GM18870 (cell line): ENCODE measurements at regions not wholly inside any gene's neighbourhood (a gene's known extent, or its start where the extent isn't known, plus 50 kb on each side); places are given as distances from the start of the nearest gene placed in this dataset.
"Not testable (repeated sequence)": the region's sequence is repeated elsewhere in the genome, so short reads cannot be mapped to it uniquely, and the experiment has no call there.

ENCODE experiments used
- ATAC-seq: cut with Tn5 transposase; IDR thresholded peaks from one replicate; pipeline ENCODE4 v1.9.1; 2021; ENCODE audit warnings: moderate library complexity; ENCODE audit not compliant: unreplicated experiment

- no peak for ATAC-seq
Measured at GRCh38 chrX:108892501-108892900, 156.1 kb upstream of the IRS4 start.

- no peak for ATAC-seq
Measured at GRCh38 chrX:108875548-108875947, 139.2 kb upstream of the IRS4 start.

- not testable (repeated sequence) for ATAC-seq
Measured at GRCh38 chrX:108843039-108843438, 106.7 kb upstream of the IRS4 start.

- ATAC-seq = no peak
Measured at GRCh38 chrX:108833993-108834392, 97.6 kb upstream of the IRS4 start.

- no peak for ATAC-seq
Measured at GRCh38 chrX:108811891-108812290, 75.5 kb upstream of the IRS4 start.

- no peak for ATAC-seq
Measured at GRCh38 chrX:108795240-108795639, 58.9 kb upstream of the IRS4 start.
